ENCODE measurements at regions not wholly inside any gene's neighbourhood (a gene's known extent, or its start where the extent isn't known, plus 50 kb on each side); places are given as distances from the start of the nearest gene placed in this dataset.

- H3T11ph ChIP-seq (ENCODE audit: low read length): no peak overlapping the region
- H4K91ac ChIP-seq (ENCODE audit: insufficient read length, low read depth, low read length): no peak overlapping the region
- no peaks in the 10 kb centered on the region for H3K27me3 ChIP-seq (ENCODE audit: insufficient read depth, low read length)
- no peak overlapping the region for H2BK20ac ChIP-seq (ENCODE audit: low read depth, low read length, poor library complexity, severe bottlenecking)
- no peak overlapping the region for H4K8ac ChIP-seq (replicated peaks; ENCODE audit: insufficient read length, low read depth, low read length)
- no peak overlapping the region for H3K14ac ChIP-seq (ENCODE audit: insufficient read depth, low read length)
- Mint-ChIP-seq H3K27ac (no peak overlapping the region; a peak in 1 of 7 replicates), H3K36me3 (ENCODE audit: insufficient read depth in 1 of 3, low read depth in 3 of 3) (no peaks in the 10 kb centered on the region), H3K4me3 (no peak overlapping the region), H3K9me3 (no peaks in the 10 kb centered on the region), H3K4me1 (peaks cover 0 to 3% of the 10 kb centered on the region in 2 experiments; a peak in 2 of 4 replicates), H3K27me3 (ENCODE audit: low read depth) (no peaks in the 10 kb centered on the region)
- H4K20me1 ChIP-seq (ENCODE audit: control insufficient read depth, insufficient read depth, insufficient read length): no peaks in the 10 kb centered on the region
- H3K23me2 ChIP-seq (ENCODE audit: insufficient read length, low read depth, low read length, poor library complexity, severe bottlenecking): no peaks in the 10 kb centered on the region
- H3K18ac ChIP-seq (ENCODE audit: insufficient read length, low read depth, low read length): no peak overlapping the region
- no peak overlapping the region for H3K4me2 ChIP-seq (ENCODE audit: insufficient read depth, insufficient read length, low read length)
- no peaks in the 10 kb centered on the region for H3K9me3 ChIP-seq (ENCODE audit: control insufficient read depth, low read depth, low read length)
- H3K79me1 ChIP-seq (ENCODE audit: insufficient read depth, low read depth, low read length, poor library complexity, severe bottlenecking): no peaks in the 10 kb centered on the region
- DNase-seq: no peak
- H2BK15ac ChIP-seq (ENCODE audit: low read depth, low read length): no peak overlapping the region
- H3K56ac ChIP-seq (ENCODE audit: insufficient read length, low read depth, low read length): no peak overlapping the region
- no peak for TF ChIP-seq CTCF (conservative IDR thresholded peaks at IDR 0.05)
- H3K79me2 ChIP-seq (ENCODE audit: insufficient read depth, low read length): no peaks in the 10 kb centered on the region
- H2BK5ac ChIP-seq (ENCODE audit: insufficient read length, low read length): no peak overlapping the region
- H3K4ac ChIP-seq (ENCODE audit: low read depth, low read length): no peak overlapping the region
- H2AFZ ChIP-seq (ENCODE audit: low read length): no peak overlapping the region
- no CpG with 5 or more reads among the region's 7 CpGs for WGBS (ENCODE audit: extremely low coverage, insufficient read length, low lambda C conversion rate)
- H3K4me1 ChIP-seq (ENCODE audit: insufficient read depth, low read length): no peaks in the 10 kb centered on the region
- no peak overlapping the region for H3K23ac ChIP-seq (ENCODE audit: insufficient read length, low read depth, low read length)
- no peak overlapping the region for H2BK12ac ChIP-seq (ENCODE audit: insufficient read length, low read depth, low read length)
- no peak overlapping the region for H4K5ac ChIP-seq (ENCODE audit: insufficient read length, low read depth, low read length)
- no peak overlapping the region for H2AK5ac ChIP-seq (ENCODE audit: insufficient read length, low read length)
- H2BK120ac ChIP-seq (ENCODE audit: low read depth, low read length, poor library complexity, severe bottlenecking): no peak overlapping the region
- no peak overlapping the region for H3K27ac ChIP-seq (ENCODE audit: insufficient read length, low read depth, low read length)
- no peak overlapping the region for H3K9ac ChIP-seq (ENCODE audit: extremely low read depth, insufficient read length, low read length)
Observed at GRCh38 chr9:13786131-13786530, 506.6 kb upstream of the MPDZ start.
